Activated gamma-delta T cell treated with Interleukin-2 at 50 U/mL for 16 hours (primary cell): ENCODE measurements at regions not wholly inside any gene's neighbourhood (a gene's known extent, or its start where the extent isn't known, plus 50 kb on each side); places are given as distances from the start of the nearest gene placed in this dataset.
"Not testable (repeated sequence)": the region's sequence is repeated elsewhere in the genome, so short reads cannot be mapped to it uniquely, and the experiment has no call there.

Experiments used
- DNase-seq: peaks from one replicate; pipeline ENCODE4 v3.0.0-alpha.2; 2020

- DNase-seq = no peak
Observed at GRCh38 chr15:95152741-95153140, 921.4 kb downstream of the MCTP2 start.

GRCh38 chr15:95153201-95153600, 921.8 kb downstream of the MCTP2 start:
- not testable (repeated sequence) for DNase-seq

- no peak for DNase-seq
Observed at GRCh38 chr15:95160316-95160715, 929.0 kb downstream of the MCTP2 start.

- no peak for DNase-seq
Observed at GRCh38 chr15:95162069-95162468, 930.7 kb downstream of the MCTP2 start.

- no peak for DNase-seq
Observed at GRCh38 chr15:95162531-95162930, 931.2 kb downstream of the MCTP2 start.

GRCh38 chr15:95162967-95163531, 931.7 kb downstream of the MCTP2 start:
- DNase-seq = no peak

- DNase-seq = no peak
Observed at GRCh38 chr15:95168152-95168551, 936.8 kb downstream of the MCTP2 start.

- no peak for DNase-seq
Observed at GRCh38 chr15:95168951-95169431, 937.6 kb downstream of the MCTP2 start.

- DNase-seq = no peak
Observed at GRCh38 chr15:95169541-95170459, 938.4 kb downstream of the MCTP2 start.

- DNase-seq = no peak
Observed at GRCh38 chr15:95170561-95171380, 939.4 kb downstream of the MCTP2 start.

- no peak for DNase-seq
Observed at GRCh38 chr15:95171564-95171963, 940.2 kb downstream of the MCTP2 start.

GRCh38 chr15:95174301-95175259, 943.2 kb downstream of the MCTP2 start:
- no peak for DNase-seq

- no peak for DNase-seq
Observed at GRCh38 chr15:95175914-95176658, 944.7 kb downstream of the MCTP2 start.

GRCh38 chr15:95176794-95177577, 945.6 kb downstream of the MCTP2 start:
- DNase-seq = no peak

GRCh38 chr15:95180530-95180929, 949.2 kb downstream of the MCTP2 start:
- no peak for DNase-seq

GRCh38 chr15:95182091-95182490, 950.7 kb downstream of the MCTP2 start:
- DNase-seq = no peak

- DNase-seq = no peak
Observed at GRCh38 chr15:95192923-95193322, 961.6 kb downstream of the MCTP2 start.

- DNase-seq = no peak
Observed at GRCh38 chr15:95194746-95195145, 963.4 kb downstream of the MCTP2 start.

GRCh38 chr15:95196176-95196915, 965.0 kb downstream of the MCTP2 start:
- DNase-seq = no peak
